GM12878 (cell line): ENCODE measurements at regions not wholly inside any gene's neighbourhood (a gene's known extent, or its start where the extent isn't known, plus 50 kb on each side); places are given as distances from the start of the nearest gene placed in this dataset.
"Not testable (repeated sequence)": the region's sequence is repeated elsewhere in the genome, so short reads cannot be mapped to it uniquely, and the experiment has no call there.

Source experiments
- ATAC-seq: fragments of 200-7000 bp; cut with Tn5 transposase; 3 replicates; pipeline ENCODE4 v1.9.1; 2020; ENCODE audit warnings: mild to moderate bottlenecking, moderate library complexity
- BruUV-seq: library from RNA; stranded (reverse); fragments of 400-500 nt; replicated peaks from 2 replicates; lab custom pipeline; 2021; lab: Mats Ljungman, UMichigan
- CTCF ChIA-PET: fragments of 300-600 bp; sonication (Branson Sonifier 250); formaldehyde crosslinking; extraction: SDS; loops from one replicate; lab custom pipeline; 2021; ENCODE audit warnings: inconsistent platforms; lab: Yijun Ruan, JAX
- POLR2A ChIA-PET: fragments of 350-600 bp; formaldehyde crosslinking; extraction: SDS; loops from one replicate; lab custom pipeline; 2021; ENCODE audit warnings: inconsistent platforms; lab: Charles Lee
- RAD21 ChIA-PET: fragments of 300-600 bp; sonication (Branson Sonifier 250); formaldehyde crosslinking; loops from one replicate; lab custom pipeline; 2023; ENCODE audit warnings: antibody characterized with exemption; ENCODE audit not compliant: unreplicated experiment; lab: Charles Lee
- SMC1A ChIA-PET: fragments of 300-600 bp; sonication (Branson Sonifier 250); formaldehyde crosslinking; loops from one replicate; lab custom pipeline; 2023; ENCODE audit not compliant: unreplicated experiment, uncharacterized antibody; lab: Charles Lee
- DNase-seq: peaks from one replicate; pipeline ENCODE4 v3.0.0-alpha.2; 2011; ENCODE audit warnings: low read depth, low spot score
- FAIRE-seq: peaks from 3 replicates; lab custom pipeline; 2011; peaks lifted over from hg19 to GRCh38; lab: Jason Lieb, UNC
- H2AFZ ChIP-seq: 2 replicates; pipeline ENCODE4 v1.6.0; 2011; ENCODE audit warnings: low read depth, low read length, control low read depth; ENCODE audit not compliant: control insufficient read depth
- H3K27ac ChIP-seq: 2 replicates; pipeline ENCODE4 v1.5.1; 2011; ENCODE audit warnings: control low read depth; ENCODE audit not compliant: control insufficient read depth, insufficient read depth
- H3K27me3 ChIP-seq, 2 experiments: replicated peaks in 1 of 2; 2 replicates each; pipeline versions ENCODE4 v1.6.0 to v1.6.1; 2011; ENCODE audit warnings: low read length in 1 of 2; ENCODE audit not compliant: control insufficient read depth in 2 of 2, insufficient read depth in 2 of 2
- H3K36me3 ChIP-seq, 2 experiments: 2 replicates each; pipeline ENCODE4 v1.5.1; 2011; ENCODE audit warnings: low read length in 1 of 2; ENCODE audit not compliant: control insufficient read depth in 2 of 2, insufficient read depth in 2 of 2
- H3K4me1 ChIP-seq: 2 replicates; pipeline ENCODE4 v1.6.1; 2011; ENCODE audit warnings: mild to moderate bottlenecking, low read length, moderate library complexity, mixed read lengths; ENCODE audit not compliant: control insufficient read depth, insufficient read depth
- H3K4me2 ChIP-seq: 2 replicates; pipeline ENCODE4 v1.6.0; 2011; ENCODE audit warnings: control low read depth; ENCODE audit not compliant: control insufficient read depth, insufficient read depth
- H3K4me3 ChIP-seq: fragments of 200-600 bp; sonication (generic); 2 replicates; pipeline ENCODE4 v1.5.1; 2016
- H3K79me2 ChIP-seq: 2 replicates; pipeline ENCODE4 v1.6.0; 2011; ENCODE audit warnings: low read length; ENCODE audit not compliant: control insufficient read depth, insufficient read depth
- H3K9ac ChIP-seq: 2 replicates; pipeline ENCODE4 v1.8.0; 2011; ENCODE audit warnings: low read length, control low read depth, mixed read lengths; ENCODE audit not compliant: control insufficient read depth, insufficient read depth
- H3K9me3 ChIP-seq: replicated peaks from 3 replicates; pipeline ENCODE4 v1.5.1; 2011; ENCODE audit warnings: mild to moderate bottlenecking, low read length; ENCODE audit not compliant: control insufficient read depth, insufficient read depth
- H4K20me1 ChIP-seq: 2 replicates; pipeline ENCODE4 v1.6.0; 2011; ENCODE audit not compliant: control insufficient read depth, insufficient read depth
- BACH1 ChIP-seq: fragments of 450-650 bp; IDR thresholded peaks from 2 replicates; pipeline ENCODE4 v1.6.1; 2017; ENCODE audit warnings: mild to moderate bottlenecking, borderline replicate concordance
- CREB1 ChIP-seq: IDR thresholded peaks from 2 replicates; pipeline ENCODE4 v1.6.1; 2012; ENCODE audit warnings: low read depth, mild to moderate bottlenecking, inconsistent platforms
- FOXK2 ChIP-seq: fragments of 450-650 bp; IDR thresholded peaks from 2 replicates; pipeline ENCODE4 v1.6.1; 2017; ENCODE audit warnings: mild to moderate bottlenecking, moderate library complexity
- JUNB ChIP-seq: IDR thresholded peaks from 2 replicates; pipeline ENCODE4 v1.6.1; 2016; ENCODE audit warnings: antibody characterized with exemption, mild to moderate bottlenecking
- POU2F2 ChIP-seq: IDR thresholded peaks from 3 replicates; pipeline ENCODE4 v1.6.1; 2011; ENCODE audit warnings: low read depth, mild to moderate bottlenecking, low read length, borderline replicate concordance
- RELA ChIP-seq: fragments of 450-650 bp; IDR thresholded peaks from 2 replicates; pipeline ENCODE4 v1.8.0; 2014; ENCODE audit warnings: borderline replicate concordance; ENCODE audit not compliant: partially characterized antibody
- RFX5 ChIP-seq: IDR thresholded peaks from 2 replicates; pipeline ENCODE4 v1.6.1; 2011; ENCODE audit warnings: low read depth, low read length, improper control_type of control experiment
- SREBF1 ChIP-seq: IDR thresholded peaks from 2 replicates; pipeline ENCODE4 v1.6.1; 2012; ENCODE audit warnings: mild to moderate bottlenecking, low read length
- USF1 ChIP-seq: IDR thresholded peaks from 2 replicates; pipeline ENCODE4 v1.6.1; 2011; ENCODE audit warnings: borderline replicate concordance, low read depth, mild to moderate bottlenecking, moderate library complexity, mixed read lengths, low read length; ENCODE audit not compliant: insufficient read depth; ENCODE audit errors: extremely low read length
- ZZZ3 ChIP-seq: IDR thresholded peaks from 2 replicates; pipeline ENCODE4 v1.6.1; 2011; ENCODE audit warnings: low read depth; ENCODE audit not compliant: control insufficient read depth, insufficient read length
- WGBS: methylation state at CpG from one replicate; pipeline ENCODE4 v1.1.6; 2016; ENCODE audit warnings: low lambda C conversion rate; ENCODE audit not compliant: insufficient replicate concordance, insufficient coverage; ENCODE audit errors: missing lambda C conversion rate; 5-methylcytosine and 5-hydroxymethylcytosine counted together
- in situ Hi-C: fragments of 300-500 bp; cut with MboI; formaldehyde crosslinking; loops from 9 replicates; pipeline ENCODE4 v1.14.3; 2018; ENCODE audit warnings: mixed read lengths
- intact Hi-C: fragments of 100-400 bp; cut with micrococcal nuclease; formaldehyde crosslinking; loops from one replicate; pipeline ENCODE4 v1.14.2; 2022; ENCODE audit not compliant: unreplicated experiment

GRCh38 chr17:74126959-74127358, 76.5 kb upstream of the RPL38 start (continued):
- TF ChIP-seq RFX5 (no peak), RELA (no peak), CREB1 (no peak), ZZZ3 (no peak), FOXK2 (no peak)
- TF ChIP-seq, all 136 proteins: peak for 0

- WGBS: 37% methylated on average over 10 of the region's 10 CpGs
- no peak for FAIRE-seq
- H3K79me2 ChIP-seq: no peaks in the 10 kb centered on the region
- H3K4me1 ChIP-seq: no peaks in the 10 kb centered on the region
- H3K9ac ChIP-seq: no peak overlapping the region
- ATAC-seq: no peak
- H2AFZ ChIP-seq: no peak overlapping the region
- in situ Hi-C loops (no loop called here), intact Hi-C loops (no loop called here)
- H3K27me3 ChIP-seq: peaks cover 2 to 3% of the 10 kb centered on the region in 2 experiments; a peak in 2 of 4 replicates
- no peak overlapping the region for H3K27ac ChIP-seq
- no peak for DNase-seq
- no peaks in the 10 kb centered on the region for H4K20me1 ChIP-seq
- RAD21 ChIA-PET: no interaction called here
- TF ChIP-seq SREBF1 (no peak), POU2F2 (no peak), JUNB (no peak), BACH1 (no peak), USF1 (no peak)
- no peak overlapping the region for H3K4me3 ChIP-seq
- no peak overlapping the region for H3K4me2 ChIP-seq
- CTCF ChIA-PET: no interaction called here
- SMC1A ChIA-PET: no interaction called here
- no peaks in the 10 kb centered on the region for H3K36me3 ChIP-seq
- POLR2A ChIA-PET: no interaction called here
- no peaks in the 10 kb centered on the region for H3K9me3 ChIP-seq
- BruUV-seq: no TSS peak
Observed at GRCh38 chr17:74128456-74129211, 74.8 kb upstream of the RPL38 start.

- H3K4me1 ChIP-seq, SMC1A ChIA-PET, FAIRE-seq, H4K20me1 ChIP-seq, H3K36me3 ChIP-seq, H3K9me3 ChIP-seq, H3K27me3 ChIP-seq, in situ Hi-C loops, CTCF ChIA-PET, BruUV-seq, H3K4me2 ChIP-seq, RAD21 ChIA-PET, ATAC-seq, H3K9ac ChIP-seq, H3K27ac ChIP-seq, H3K4me3 ChIP-seq, intact Hi-C loops, H3K79me2 ChIP-seq, H2AFZ ChIP-seq, DNase-seq, POLR2A ChIA-PET: not testable (repeated sequence)
- 6% methylated on average over 6 of the region's 6 CpGs for WGBS
Observed at GRCh38 chr17:74129800-74130199, 73.7 kb upstream of the RPL38 start.
